ENCODE measurements at regions not wholly inside any gene's neighbourhood (a gene's known extent, or its start where the extent isn't known, plus 50 kb on each side); places are given as distances from the start of the nearest gene placed in this dataset.
A peak's percentile ranks its signal among the peaks of the same experiment; 100 is the strongest.

GRCh38 chr2:144583741-144584453, 64.0 kb upstream of the ZEB2 start:
- DNase-seq (ENCODE audit: low read depth), result peak; percentile 80
- no peak overlapping the region for H3K4me3 ChIP-seq (ENCODE audit: low read length)
- TF ChIP-seq CTCF (conservative IDR thresholded peaks at IDR 0.05; ENCODE audit: low read length), result no peak

GRCh38 chr2:144583381-144583729, 63.4 kb upstream of the ZEB2 start:
- DNase-seq (ENCODE audit: low read depth), result no peak

GRCh38 chr2:144582651-144583380, 62.9 kb upstream of the ZEB2 start:
- no peak for DNase-seq (ENCODE audit: low read depth)
- TF ChIP-seq CTCF (conservative IDR thresholded peaks at IDR 0.05; ENCODE audit: low read length), result no peak
- no peak overlapping the region for H3K4me3 ChIP-seq (ENCODE audit: low read length)

More at GRCh38 chr2:144583381-144583729, 63.4 kb upstream of the ZEB2 start:
- H3K4me3 ChIP-seq (ENCODE audit: low read length), result no peak overlapping the region
- TF ChIP-seq CTCF (conservative IDR thresholded peaks at IDR 0.05; ENCODE audit: low read length), result no peak

- no peak overlapping the region for H3K4me3 ChIP-seq (ENCODE audit: low read length)
- TF ChIP-seq CTCF (conservative IDR thresholded peaks at IDR 0.05; ENCODE audit: low read length), result no peak
- no peak for DNase-seq (ENCODE audit: low read depth)
Observed at GRCh38 chr2:144580521-144581161, 60.7 kb upstream of the ZEB2 start.

GRCh38 chr2:144579556-144579955, 59.6 kb upstream of the ZEB2 start:
- H3K4me3 ChIP-seq (ENCODE audit: low read length), result no peak overlapping the region
- no peak for DNase-seq (ENCODE audit: low read depth)
- no peak for TF ChIP-seq CTCF (conservative IDR thresholded peaks at IDR 0.05; ENCODE audit: low read length)

GRCh38 chr2:144578099-144578498, 58.2 kb upstream of the ZEB2 start:
- no peak for TF ChIP-seq CTCF (conservative IDR thresholded peaks at IDR 0.05; ENCODE audit: low read length)
- H3K4me3 ChIP-seq (ENCODE audit: low read length), result no peak overlapping the region
- no peak for DNase-seq (ENCODE audit: low read depth)
